HepG2 (cell line): ENCODE measurements at regions not wholly inside any gene's neighbourhood (a gene's known extent, or its start where the extent isn't known, plus 50 kb on each side); places are given as distances from the start of the nearest gene placed in this dataset.

Experiments used
- ATAC-seq: fragments of 200-7000 bp; cut with Tn5 transposase; 3 replicates; pipeline ENCODE4 v1.9.1; 2020; ENCODE audit warnings: mild to moderate bottlenecking, moderate library complexity
- BruUV-seq: library from RNA; stranded (reverse); fragments of 400-500 nt; replicated peaks from 2 replicates; lab custom pipeline; 2021; lab: Mats Ljungman, UMichigan
- CTCF ChIA-PET: fragments of 300-600 bp; formaldehyde crosslinking; extraction: SDS; loops from one replicate; lab custom pipeline; 2021; ENCODE audit warnings: low total read pairs, inconsistent platforms, low intra/inter-chr PET ratio; lab: Yijun Ruan, JAX
- POLR2A ChIA-PET: fragments of 350-600 bp; sonication (Branson Sonifier 250); formaldehyde crosslinking; loops from one replicate; lab custom pipeline; 2020; ENCODE audit warnings: antibody characterized with exemption, inconsistent platforms; lab: Yijun Ruan, JAX
- DNase-seq: peaks from one replicate; pipeline ENCODE4 v3.0.0-alpha.2; 2015; ENCODE audit warnings: low spot score
- FAIRE-seq: peaks from 3 replicates; lab custom pipeline; 2011; peaks lifted over from hg19 to GRCh38; lab: Jason Lieb, UNC
- H2AFZ ChIP-seq: one replicate; pipeline ENCODE4 v1.6.1; 2011; ENCODE audit warnings: low read length, inconsistent platforms
- H3K27ac ChIP-seq: fragments of 300-600 bp; 3 replicates; pipeline ENCODE4 v1.8.0; 2011; ENCODE audit warnings: mixed run types, mild to moderate bottlenecking, mixed read lengths, low read length, inconsistent platforms; ENCODE audit not compliant: insufficient read depth; ENCODE audit errors: extremely low read length
- H3K27me3 ChIP-seq, 2 experiments: fragments of 200-600 bp in 1 of 2; 2 replicates in 1 of 2; 3 replicates in 1 of 2; pipeline versions ENCODE4 v1.6.0 to v1.8.0; 2011; ENCODE audit warnings: low read length in 2 of 2, mild to moderate bottlenecking in 2 of 2, moderate library complexity in 2 of 2, inconsistent platforms in 1 of 2; ENCODE audit not compliant: insufficient read depth in 2 of 2, control insufficient read depth in 1 of 2
- H3K36me3 ChIP-seq, 2 experiments: fragments of 200-600 bp in 1 of 2; replicated peaks in 1 of 2; 2 replicates in 1 of 2; 3 replicates in 1 of 2; pipeline versions ENCODE4 v1.5.1 to v1.8.0; 2011; ENCODE audit warnings: low read length in 2 of 2, inconsistent platforms in 1 of 2; ENCODE audit not compliant: insufficient read depth in 2 of 2, control insufficient read depth in 1 of 2
- H3K4me1 ChIP-seq: 2 replicates; pipeline ENCODE4 v1.5.1; 2012; ENCODE audit warnings: low read length, inconsistent platforms; ENCODE audit not compliant: insufficient read depth
- H3K4me2 ChIP-seq: 2 replicates; pipeline ENCODE4 v1.6.0; 2011; ENCODE audit warnings: low read depth, low read length, inconsistent platforms
- H3K4me3 ChIP-seq, 3 experiments: fragments of 200-600 bp in 1 of 3; sonication (generic), shearing (Covaris generic) in 1 of 3; replicated peaks in 1 of 3; 2 replicates each; pipeline ENCODE4 v1.5.1; 2011 to 2016; ENCODE audit warnings: low read length in 3 of 3, inconsistent platforms in 2 of 3, low read depth in 2 of 3, mild to moderate bottlenecking in 2 of 3, control low read depth in 1 of 3, mixed read lengths in 1 of 3; ENCODE audit not compliant: insufficient read depth in 1 of 3
- H3K79me2 ChIP-seq: one replicate; pipeline ENCODE4 v1.6.1; 2011; ENCODE audit warnings: low read length, inconsistent platforms; ENCODE audit not compliant: insufficient read depth
- H3K9ac ChIP-seq: 2 replicates; pipeline ENCODE4 v1.6.0; 2011; ENCODE audit warnings: mild to moderate bottlenecking, low read depth, low read length, inconsistent platforms; ENCODE audit not compliant: insufficient read depth
- H3K9me3 ChIP-seq: 2 replicates; pipeline ENCODE4 v1.5.1; 2012; ENCODE audit warnings: mild to moderate bottlenecking, low read length
- H4K20me1 ChIP-seq: 2 replicates; pipeline ENCODE4 v1.6.0; 2011; ENCODE audit warnings: inconsistent platforms, mild to moderate bottlenecking, low read length, moderate library complexity; ENCODE audit not compliant: insufficient read depth
- AKAP8 ChIP-seq: sonication (generic); formaldehyde crosslinking; IDR thresholded peaks from 2 replicates; pipeline ENCODE4 v1.5.1; 2020; ENCODE audit warnings: mild to moderate bottlenecking, missing genetic modification reagents
- ATF1 ChIP-seq: IDR thresholded peaks from 2 replicates; pipeline ENCODE4 v1.6.1; 2016; ENCODE audit warnings: mild to moderate bottlenecking, control low read depth
- IKZF1 ChIP-seq: fragments of 450-650 bp; IDR thresholded peaks from 2 replicates; pipeline ENCODE4 v1.7.1; 2016
- IRF2 ChIP-seq: IDR thresholded peaks from 2 replicates; pipeline ENCODE4 v1.6.1; 2018; ENCODE audit warnings: missing genetic modification reagents, missing compliant biosample characterization
- KDM6A ChIP-seq: IDR thresholded peaks from 2 replicates; pipeline ENCODE4 v1.6.1; 2016; ENCODE audit warnings: low read depth
- SAFB2 ChIP-seq: sonication (generic); formaldehyde crosslinking; IDR thresholded peaks from 2 replicates; pipeline ENCODE4 v1.5.1; 2020; ENCODE audit warnings: missing genetic modification reagents, low read depth, mild to moderate bottlenecking, borderline replicate concordance
- SNRNP70 ChIP-seq: fragments of 200-400 bp; formaldehyde crosslinking; IDR thresholded peaks from 2 replicates; pipeline ENCODE4 v1.6.1; 2017; ENCODE audit warnings: mild to moderate bottlenecking, low read depth, low read length, moderate library complexity
- TRIM24 ChIP-seq: sonication (generic); formaldehyde crosslinking; IDR thresholded peaks from 2 replicates; pipeline ENCODE4 v1.8.0; 2022; ENCODE audit warnings: mild to moderate bottlenecking, missing genetic modification reagents
- XBP1 ChIP-seq: sonication (generic); formaldehyde crosslinking; IDR thresholded peaks from 2 replicates; pipeline ENCODE4 v1.5.0; 2020; ENCODE audit warnings: missing genetic modification reagents
- ZNF143 ChIP-seq: sonication (generic); formaldehyde crosslinking; IDR thresholded peaks from 2 replicates; pipeline ENCODE4 v1.4.0; 2020; ENCODE audit warnings: missing genetic modification reagents
- ZNF282 ChIP-seq: fragments of 450-650 bp; IDR thresholded peaks from 2 replicates; pipeline ENCODE4 v1.6.1; 2018; ENCODE audit not compliant: partially characterized antibody
- in situ Hi-C: cut with HindIII; loops from 2 replicates; pipeline ENCODE4 v1.10.0; 2017; ENCODE audit warnings: low pct_unique_long_range_greater_than_20kb; ENCODE audit not compliant: extremely low pct_ligation_motif_present
- intact Hi-C: fragments of 100-400 bp; cut with micrococcal nuclease; formaldehyde crosslinking; loops from one replicate; pipeline ENCODE4 v1.10.0; 2022; ENCODE audit not compliant: unreplicated experiment
- TF ChIP-seq, protein P1 (sequence below): sonication (generic); formaldehyde crosslinking; IDR thresholded peaks from 2 replicates; pipeline ENCODE4 v1.4.0; 2020; ENCODE audit warnings: missing genetic modification reagents
- TF ChIP-seq, protein P2 (sequence below): sonication (generic); formaldehyde crosslinking; IDR thresholded peaks from 2 replicates; pipeline ENCODE4 v1.5.1; 2020; ENCODE audit warnings: mild to moderate bottlenecking, moderate library complexity, missing genetic modification reagents
- TF ChIP-seq, protein P3 (sequence below): IDR thresholded peaks from 2 replicates; pipeline ENCODE4 v1.6.1; 2012; ENCODE audit warnings: low read length, improper control_type of control experiment

DNA sequence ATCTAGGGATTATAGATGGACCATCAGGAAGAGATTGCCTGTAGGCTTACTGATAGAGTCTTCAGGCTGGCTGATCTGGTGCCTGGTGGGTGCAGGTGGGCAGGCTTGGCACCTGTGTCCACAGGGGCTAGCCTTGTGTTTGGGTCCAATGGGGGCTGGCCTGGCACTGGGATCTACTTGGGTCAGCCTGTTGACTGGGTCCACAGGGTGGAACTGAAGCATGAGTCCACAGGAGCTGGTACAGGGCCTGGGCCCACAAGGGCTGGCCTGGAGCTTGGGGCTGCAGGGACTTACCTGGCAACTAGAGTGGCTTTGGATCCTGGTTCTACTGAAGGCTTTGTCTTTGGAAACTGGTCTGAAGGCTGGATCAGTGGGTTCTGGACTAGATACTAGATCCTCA lies 1217.7 kb downstream of the CDH11 start:
- ChIA-PET CTCF (no interaction called here), POLR2A (no interaction called here)
- Histone ChIP-seq H3K9ac (no peak overlapping the region), H3K4me3 (no peak overlapping the region), H2AFZ (no peak overlapping the region), H4K20me1 (no peaks in the 10 kb centered on the region), H3K9me3 (peaks cover 67% of the 10 kb centered on the region), H3K27me3 (no peaks in the 10 kb centered on the region), H3K4me2 (no peak overlapping the region), H3K4me1 (no peaks in the 10 kb centered on the region), H3K36me3 (no peaks in the 10 kb centered on the region), H3K79me2 (no peaks in the 10 kb centered on the region), H3K27ac (no peak overlapping the region)
- TF ChIP-seq ZNF143 (no peak), SAFB2 (CRISPR knock-in tag) (no peak), TRIM24 (CRISPR knock-in tag) (no peak), XBP1 (CRISPR knock-in tag) (no peak), KDM6A (CRISPR knock-in tag) (no peak), SNRNP70 (no peak), ATF1 (no peak), IKZF1 (no peak), IRF2 (CRISPR knock-in tag) (no peak), AKAP8 (CRISPR knock-in tag) (no peak), ZNF282 (no peak)
- TF ChIP-seq, protein P1, sequence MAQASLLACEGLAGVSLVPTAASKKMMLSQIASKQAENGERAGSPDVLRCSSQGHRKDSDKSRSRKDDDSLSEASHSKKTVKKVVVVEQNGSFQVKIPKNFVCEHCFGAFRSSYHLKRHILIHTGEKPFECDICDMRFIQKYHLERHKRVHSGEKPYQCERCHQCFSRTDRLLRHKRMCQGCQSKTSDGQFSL (CRISPR knock-in tag), result no peak
- TF ChIP-seq, protein P2, sequence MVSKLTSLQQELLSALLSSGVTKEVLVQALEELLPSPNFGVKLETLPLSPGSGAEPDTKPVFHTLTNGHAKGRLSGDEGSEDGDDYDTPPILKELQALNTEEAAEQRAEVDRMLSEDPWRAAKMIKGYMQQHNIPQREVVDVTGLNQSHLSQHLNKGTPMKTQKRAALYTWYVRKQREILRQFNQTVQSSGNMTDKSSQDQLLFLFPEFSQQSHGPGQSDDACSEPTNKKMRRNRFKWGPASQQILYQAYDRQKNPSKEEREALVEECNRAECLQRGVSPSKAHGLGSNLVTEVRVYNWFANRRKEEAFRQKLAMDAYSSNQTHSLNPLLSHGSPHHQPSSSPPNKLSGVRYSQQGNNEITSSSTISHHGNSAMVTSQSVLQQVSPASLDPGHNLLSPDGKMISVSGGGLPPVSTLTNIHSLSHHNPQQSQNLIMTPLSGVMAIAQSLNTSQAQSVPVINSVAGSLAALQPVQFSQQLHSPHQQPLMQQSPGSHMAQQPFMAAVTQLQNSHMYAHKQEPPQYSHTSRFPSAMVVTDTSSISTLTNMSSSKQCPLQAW, result no peak
- TF ChIP-seq, protein P3, sequence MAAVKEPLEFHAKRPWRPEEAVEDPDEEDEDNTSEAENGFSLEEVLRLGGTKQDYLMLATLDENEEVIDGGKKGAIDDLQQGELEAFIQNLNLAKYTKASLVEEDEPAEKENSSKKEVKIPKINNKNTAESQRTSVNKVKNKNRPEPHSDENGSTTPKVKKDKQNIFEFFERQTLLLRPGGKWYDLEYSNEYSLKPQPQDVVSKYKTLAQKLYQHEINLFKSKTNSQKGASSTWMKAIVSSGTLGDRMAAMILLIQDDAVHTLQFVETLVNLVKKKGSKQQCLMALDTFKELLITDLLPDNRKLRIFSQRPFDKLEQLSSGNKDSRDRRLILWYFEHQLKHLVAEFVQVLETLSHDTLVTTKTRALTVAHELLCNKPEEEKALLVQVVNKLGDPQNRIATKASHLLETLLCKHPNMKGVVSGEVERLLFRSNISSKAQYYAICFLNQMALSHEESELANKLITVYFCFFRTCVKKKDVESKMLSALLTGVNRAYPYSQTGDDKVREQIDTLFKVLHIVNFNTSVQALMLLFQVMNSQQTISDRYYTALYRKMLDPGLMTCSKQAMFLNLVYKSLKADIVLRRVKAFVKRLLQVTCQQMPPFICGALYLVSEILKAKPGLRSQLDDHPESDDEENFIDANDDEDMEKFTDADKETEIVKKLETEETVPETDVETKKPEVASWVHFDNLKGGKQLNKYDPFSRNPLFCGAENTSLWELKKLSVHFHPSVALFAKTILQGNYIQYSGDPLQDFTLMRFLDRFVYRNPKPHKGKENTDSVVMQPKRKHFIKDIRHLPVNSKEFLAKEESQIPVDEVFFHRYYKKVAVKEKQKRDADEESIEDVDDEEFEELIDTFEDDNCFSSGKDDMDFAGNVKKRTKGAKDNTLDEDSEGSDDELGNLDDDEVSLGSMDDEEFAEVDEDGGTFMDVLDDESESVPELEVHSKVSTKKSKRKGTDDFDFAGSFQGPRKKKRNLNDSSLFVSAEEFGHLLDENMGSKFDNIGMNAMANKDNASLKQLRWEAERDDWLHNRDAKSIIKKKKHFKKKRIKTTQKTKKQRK, result no peak
- no TSS peak for BruUV-seq
- intact Hi-C loops, result no loop called here
- DNase-seq (no peak), ATAC-seq (no peak), FAIRE-seq (no peak)
- in situ Hi-C loops, result no loop called here
